Muscle layer of duodenum (tissue), 2 donors: ENCODE measurements at regions not wholly inside any gene's neighbourhood (a gene's known extent, or its start where the extent isn't known, plus 50 kb on each side); places are given as distances from the start of the nearest gene placed in this dataset.

Source experiments
- H3K27ac ChIP-seq: one replicate; pipeline ENCODE4 v1.7.0; 2013; ENCODE audit warnings: mild to moderate bottlenecking, low read length
- H3K27me3 ChIP-seq: one replicate; pipeline ENCODE4 v1.7.0; 2013; ENCODE audit warnings: low read depth, mild to moderate bottlenecking, control low read depth, low read length
- H3K36me3 ChIP-seq, 2 donors: one replicate each; pipeline ENCODE4 v1.7.0; 2013; ENCODE audit warnings: low read length in 2 of 2, control low read depth in 1 of 2, mild to moderate bottlenecking in 1 of 2; ENCODE audit not compliant: insufficient read depth in 2 of 2, control insufficient read depth in 1 of 2
- H3K4me1 ChIP-seq, 2 donors: one replicate each; pipeline ENCODE4 v1.7.0; 2013; ENCODE audit warnings: low read length in 2 of 2, mild to moderate bottlenecking in 2 of 2, control low read depth in 1 of 2, moderate library complexity in 1 of 2; ENCODE audit not compliant: insufficient read depth in 2 of 2, control insufficient read depth in 1 of 2
- H3K4me3 ChIP-seq, 2 donors: one replicate each; pipeline ENCODE4 v1.7.0; 2013; ENCODE audit warnings: low read length in 2 of 2, low read depth in 1 of 2, mild to moderate bottlenecking in 1 of 2
- H3K9me3 ChIP-seq, 2 donors: one replicate each; pipeline ENCODE4 v1.7.0; 2013; ENCODE audit warnings: low read length in 2 of 2, control low read depth in 1 of 2, mild to moderate bottlenecking in 1 of 2; ENCODE audit not compliant: control insufficient read depth in 1 of 2
- donor health status: healthy.

- Histone ChIP-seq H3K9me3 (no peaks in the 10 kb centered on the region), H3K27ac (no peak overlapping the region), H3K4me1 (peaks cover 0 to 5% of the 10 kb centered on the region in 2 donors), H3K36me3 (no peaks in the 10 kb centered on the region), H3K4me3 (no peak overlapping the region), H3K27me3 (no peaks in the 10 kb centered on the region)
Observed at GRCh38 chr1:108036796-108037562, 72.0 kb upstream of the VAV3 start.

DNA sequence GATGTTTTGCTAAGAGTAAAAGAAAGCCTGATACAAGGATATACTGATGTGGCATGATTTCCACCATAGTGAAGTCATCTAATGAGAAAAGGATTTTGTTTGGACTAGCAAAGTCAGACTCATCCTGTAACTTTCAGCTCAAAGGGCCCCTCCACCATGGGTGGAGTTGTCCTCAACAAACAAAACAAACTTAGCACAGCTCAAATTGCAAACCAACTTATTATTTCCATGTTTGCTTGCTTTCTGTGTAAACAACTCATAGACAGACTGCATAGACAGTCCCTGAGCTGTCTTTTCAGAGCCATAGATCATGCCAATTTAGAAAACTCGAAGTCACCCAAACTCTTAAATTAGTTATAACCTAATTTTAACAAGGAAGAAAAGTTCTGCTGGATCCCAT lies 69.4 kb upstream of the VAV3 start:
- Histone ChIP-seq H3K9me3 (no peaks in the 10 kb centered on the region), H3K4me3 (no peak overlapping the region), H3K4me1 (no peaks in the 10 kb centered on the region), H3K27me3 (no peaks in the 10 kb centered on the region), H3K27ac (no peak overlapping the region), H3K36me3 (no peaks in the 10 kb centered on the region)

DNA sequence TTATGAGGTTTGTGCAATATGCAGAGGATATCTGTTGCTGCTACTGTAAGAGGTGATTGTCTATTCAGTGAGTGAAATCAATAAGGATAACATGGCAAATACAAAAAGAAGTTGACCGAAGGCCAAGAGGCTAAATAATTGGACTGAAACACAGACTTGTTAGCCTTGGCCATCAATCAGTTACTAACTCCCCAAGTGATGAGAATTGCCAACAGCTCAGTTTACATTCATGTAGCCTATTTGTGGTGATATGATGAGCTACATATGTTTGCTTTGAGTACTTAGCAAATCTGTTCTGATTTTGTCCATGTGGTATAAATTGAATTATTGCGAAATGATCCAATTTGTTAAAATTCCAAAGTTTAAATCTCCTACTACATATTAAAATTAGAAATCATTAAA lies 68.6 kb upstream of the VAV3 start:
- Histone ChIP-seq H3K4me1 (no peaks in the 10 kb centered on the region), H3K4me3 (no peak overlapping the region), H3K36me3 (no peaks in the 10 kb centered on the region), H3K27me3 (no peaks in the 10 kb centered on the region), H3K27ac (no peak overlapping the region), H3K9me3 (no peaks in the 10 kb centered on the region)

DNA sequence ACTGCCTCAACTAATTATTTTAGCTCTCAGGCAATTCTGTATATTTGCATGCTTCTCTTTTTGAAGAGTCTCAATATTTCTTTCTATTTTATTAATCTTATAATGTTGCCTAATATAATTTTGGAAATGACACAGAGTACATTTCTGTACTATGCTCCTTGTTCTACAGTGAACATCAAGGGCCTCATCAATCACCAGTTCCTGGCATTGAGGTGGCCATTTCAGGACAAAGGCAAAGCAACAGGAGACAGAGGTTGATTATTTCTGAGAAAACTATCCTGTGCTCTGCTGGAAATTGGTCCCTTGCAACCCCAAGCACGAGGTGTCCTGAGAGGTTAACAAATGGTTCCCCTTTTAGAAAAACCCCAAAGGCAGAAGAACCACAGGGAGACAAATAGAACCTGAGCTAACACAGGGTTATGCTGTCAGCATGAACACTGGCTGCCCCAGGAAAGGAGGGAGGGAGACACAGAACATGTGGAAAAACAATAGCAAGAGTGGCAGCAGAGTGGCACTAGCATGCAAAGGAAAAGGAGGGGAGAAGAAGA lies 63.9 kb upstream of the VAV3 start:
- no peak overlapping the region for H3K4me3 ChIP-seq
- no peaks in the 10 kb centered on the region for H3K4me1 ChIP-seq
- H3K27me3 ChIP-seq, result no peaks in the 10 kb centered on the region
- no peaks in the 10 kb centered on the region for H3K9me3 ChIP-seq
- no peaks in the 10 kb centered on the region for H3K36me3 ChIP-seq
- H3K27ac ChIP-seq, result no peak overlapping the region

DNA sequence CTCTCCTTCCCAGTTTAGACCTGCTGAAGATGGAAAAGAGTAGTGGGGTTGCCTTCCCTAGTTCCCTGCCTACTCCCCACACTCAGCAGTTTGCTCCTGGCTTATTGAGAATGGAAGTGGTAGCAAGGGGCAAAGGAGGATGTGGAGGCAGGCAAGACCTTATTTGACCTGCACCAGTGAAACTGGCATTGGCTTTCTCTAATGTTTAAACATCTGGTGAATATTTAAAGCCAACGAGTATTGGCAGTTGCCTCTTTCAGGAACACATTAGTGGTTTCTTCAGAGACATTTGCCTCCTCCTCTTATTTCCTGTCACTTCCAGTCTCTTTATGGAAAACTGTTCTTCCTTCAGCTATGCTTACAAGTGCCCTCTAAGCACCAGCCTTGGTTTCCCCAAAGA lies 62.4 kb upstream of the VAV3 start:
- Histone ChIP-seq H3K4me3 (no peak overlapping the region), H3K27ac (no peak overlapping the region), H3K9me3 (no peaks in the 10 kb centered on the region), H3K36me3 (no peaks in the 10 kb centered on the region), H3K4me1 (no peaks in the 10 kb centered on the region), H3K27me3 (no peaks in the 10 kb centered on the region)

- H3K27ac ChIP-seq, result no peak overlapping the region
- no peaks in the 10 kb centered on the region for H3K27me3 ChIP-seq
- no peak overlapping the region for H3K4me3 ChIP-seq
- no peaks in the 10 kb centered on the region for H3K9me3 ChIP-seq
- no peaks in the 10 kb centered on the region for H3K4me1 ChIP-seq
- H3K36me3 ChIP-seq, result no peaks in the 10 kb centered on the region
Observed at GRCh38 chr1:108017698-108018097, 52.7 kb upstream of the VAV3 start.

DNA sequence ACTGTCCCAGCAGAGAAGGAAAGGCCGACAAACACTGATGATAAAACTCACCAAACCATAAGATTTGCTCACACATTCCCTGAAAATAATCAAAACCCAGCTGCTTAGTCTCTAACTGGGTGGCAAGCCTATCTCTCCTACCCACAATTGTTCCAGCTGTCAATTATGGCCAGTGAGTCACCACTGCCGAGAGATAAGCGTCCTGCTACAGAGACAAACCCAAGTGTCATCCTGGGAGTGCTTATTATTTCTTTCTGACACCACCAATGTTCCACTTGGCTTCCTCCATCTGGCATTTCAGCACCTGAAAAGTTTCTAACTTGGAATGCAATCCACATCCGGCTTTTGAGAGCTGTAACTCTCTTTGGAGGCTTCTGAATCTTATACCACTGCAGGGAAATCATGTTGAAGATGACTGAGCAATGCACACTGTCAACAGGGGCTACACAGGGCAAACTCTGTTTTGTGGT lies 51.5 kb upstream of the VAV3 start:
- no peak overlapping the region for H3K27ac ChIP-seq
- no peaks in the 10 kb centered on the region for H3K36me3 ChIP-seq
- no peaks in the 10 kb centered on the region for H3K4me1 ChIP-seq
- no peaks in the 10 kb centered on the region for H3K9me3 ChIP-seq
- no peak overlapping the region for H3K4me3 ChIP-seq
- H3K27me3 ChIP-seq, result no peaks in the 10 kb centered on the region
